ENCODE measurements at regions not wholly inside any gene's neighbourhood (a gene's known extent, or its start where the extent isn't known, plus 50 kb on each side); places are given as distances from the start of the nearest gene placed in this dataset.
A peak's percentile ranks its signal among the peaks of the same experiment; 100 is the strongest.

DNA sequence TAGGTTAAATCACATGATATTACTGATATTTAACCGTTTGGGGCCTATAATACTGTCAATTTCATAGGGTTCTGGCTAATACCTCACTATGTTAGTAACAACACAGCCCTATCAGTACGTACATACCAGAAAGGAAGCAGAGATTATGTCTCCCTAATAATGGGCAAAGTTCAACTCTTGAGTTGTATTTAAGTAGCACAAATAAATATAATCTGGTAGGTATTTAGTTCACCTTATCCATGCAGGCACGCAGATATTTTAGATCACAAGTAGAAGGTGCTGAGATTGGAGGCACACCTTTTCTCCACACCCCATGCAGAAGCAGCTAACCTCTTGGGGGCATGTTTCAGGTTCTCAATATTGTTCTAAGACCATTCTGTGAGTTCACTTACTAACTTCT is 118.9 kb downstream of the IRS1 start:
- DNase-seq, result no peak

DNA sequence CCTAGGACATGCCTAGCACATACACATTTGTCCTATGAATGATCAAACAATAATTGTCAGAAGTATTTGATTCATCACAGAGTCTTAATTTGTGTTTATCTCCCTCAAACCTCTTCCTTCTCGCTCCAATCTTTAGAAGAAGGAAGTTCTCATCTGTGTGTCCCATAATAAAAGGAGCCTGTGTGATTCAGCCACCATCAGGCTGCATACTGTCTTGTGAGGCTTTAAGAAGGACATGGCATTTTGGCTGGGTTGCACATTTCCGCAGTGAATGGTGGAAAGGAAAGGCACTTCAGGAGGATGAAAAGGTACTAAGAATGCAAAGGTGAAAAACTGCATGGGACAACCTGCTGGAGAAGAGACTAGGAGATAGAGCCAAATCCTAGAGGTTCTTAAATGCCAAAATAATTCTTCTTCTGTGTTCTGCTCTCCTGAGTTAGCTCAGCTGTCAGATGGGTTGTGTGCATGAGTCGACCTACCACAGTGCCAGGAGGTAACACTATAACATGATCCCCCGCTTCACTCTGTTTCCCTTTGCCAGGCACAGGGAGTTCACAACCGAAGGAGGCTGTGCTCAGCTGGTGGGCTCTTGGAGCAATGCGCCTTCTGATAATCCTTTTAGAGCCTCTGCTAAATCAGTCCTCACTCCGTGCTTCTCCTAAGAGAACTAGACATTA is 120.1 kb downstream of the IRS1 start:
- DNase-seq, result no peak

GRCh38 chr2:226678422-226678821 is 121.2 kb downstream of the IRS1 start:
- no peak for DNase-seq

DNA sequence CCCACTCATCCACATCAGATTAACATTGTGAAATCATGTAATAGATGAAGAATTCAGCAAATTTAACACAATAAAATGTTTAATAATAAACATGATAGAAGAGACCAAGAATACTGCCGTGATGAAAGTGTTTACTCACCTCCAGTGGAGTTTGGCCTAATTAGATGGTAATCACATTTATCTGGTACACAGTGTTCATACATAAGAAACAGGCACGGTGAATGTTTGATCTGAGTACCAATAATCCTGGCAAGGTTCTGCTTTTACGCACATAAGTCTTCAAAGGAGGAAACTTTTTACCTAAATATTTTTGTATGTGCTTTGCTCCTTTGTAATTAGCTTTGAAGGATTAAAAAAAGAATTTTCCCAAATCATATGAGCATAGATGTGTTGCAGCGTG is 122.5 kb downstream of the IRS1 start:
- DNase-seq, result no peak

DNA sequence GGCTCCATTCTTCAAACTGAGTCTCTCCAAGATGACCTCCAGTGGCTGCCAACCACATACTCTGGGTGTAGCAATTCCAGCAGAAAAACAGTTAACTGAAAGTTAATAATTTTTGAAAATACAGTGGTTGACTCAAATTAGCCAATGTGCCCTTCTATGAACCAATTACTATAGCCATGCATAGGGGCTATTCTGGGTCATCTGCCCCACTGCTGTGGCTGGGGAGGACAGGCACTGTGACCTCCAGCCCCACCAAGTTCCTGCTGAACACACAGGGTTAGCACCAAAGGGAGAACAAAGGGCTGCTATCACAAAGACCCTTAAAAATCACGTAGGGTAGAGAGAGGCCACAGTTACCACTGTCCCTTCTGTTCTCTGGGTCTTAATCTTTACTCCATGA is 123.0 kb downstream of the IRS1 start:
- no peak for DNase-seq

GRCh38 chr2:226674123-226674522 is 125.5 kb downstream of the IRS1 start:
- no peak for DNase-seq

- peak; percentile 18 for DNase-seq
Observed at GRCh38 chr2:226673314-226673723, 126.3 kb downstream of the IRS1 start.

DNA sequence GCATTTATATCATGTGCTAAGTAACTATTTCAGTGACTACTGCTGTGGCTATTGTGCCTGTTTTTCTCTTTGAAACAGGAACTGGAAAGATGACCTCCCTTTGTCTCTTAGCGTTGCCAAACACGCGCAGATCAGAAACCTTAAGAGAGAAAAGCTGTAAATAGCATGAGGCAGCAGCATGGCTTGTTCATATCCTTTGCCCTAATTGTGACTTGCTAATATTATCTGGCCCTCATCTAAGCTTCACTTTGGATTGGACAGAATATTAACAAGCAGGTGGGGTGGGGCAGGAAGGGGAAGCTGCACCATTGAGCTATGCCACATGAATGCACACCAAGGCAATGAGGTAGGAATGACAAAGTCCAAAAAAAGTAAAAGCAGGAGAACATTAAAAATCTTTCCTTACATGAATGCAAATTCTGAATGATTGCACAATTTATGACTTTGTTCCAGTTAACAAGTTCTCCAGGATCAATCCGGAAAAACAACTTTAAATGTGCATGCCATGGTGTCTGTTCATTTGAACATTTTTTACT is 128.4 kb downstream of the IRS1 start:
- no peak for DNase-seq

GRCh38 chr2:226669905-226670304 is 129.7 kb downstream of the IRS1 start:
- no peak for DNase-seq

- no peak for DNase-seq
Observed at GRCh38 chr2:226669249-226669648, 130.4 kb downstream of the IRS1 start.

DNA sequence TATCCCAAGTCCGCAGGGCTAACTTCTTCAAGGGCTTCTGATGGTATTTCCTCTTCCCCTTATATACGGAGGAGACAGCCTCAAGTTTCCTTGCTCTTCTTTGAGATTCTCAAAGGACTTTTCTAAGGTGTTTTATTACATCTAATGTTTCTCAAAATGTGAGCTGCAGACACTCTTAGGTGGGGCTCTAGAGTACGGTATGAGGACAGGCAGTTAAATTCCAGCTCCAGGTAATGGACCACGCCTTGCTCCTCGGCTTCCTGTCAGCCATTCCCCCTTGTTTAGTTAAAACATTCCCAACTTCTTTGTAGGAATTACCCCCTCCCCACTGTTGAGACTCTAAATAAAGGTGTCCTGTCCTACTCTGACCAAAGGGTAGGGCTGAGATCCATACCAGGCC is 131.9 kb downstream of the IRS1 start:
- DNase-seq, result no peak

GRCh38 chr2:226665306-226665831 is 134.3 kb downstream of the IRS1 start:
- DNase-seq, result no peak

- no peak for DNase-seq
Observed at GRCh38 chr2:226664661-226665060, 135.0 kb downstream of the IRS1 start.

- no peak for DNase-seq
Observed at GRCh38 chr2:226664140-226664539, 135.5 kb downstream of the IRS1 start.

DNA sequence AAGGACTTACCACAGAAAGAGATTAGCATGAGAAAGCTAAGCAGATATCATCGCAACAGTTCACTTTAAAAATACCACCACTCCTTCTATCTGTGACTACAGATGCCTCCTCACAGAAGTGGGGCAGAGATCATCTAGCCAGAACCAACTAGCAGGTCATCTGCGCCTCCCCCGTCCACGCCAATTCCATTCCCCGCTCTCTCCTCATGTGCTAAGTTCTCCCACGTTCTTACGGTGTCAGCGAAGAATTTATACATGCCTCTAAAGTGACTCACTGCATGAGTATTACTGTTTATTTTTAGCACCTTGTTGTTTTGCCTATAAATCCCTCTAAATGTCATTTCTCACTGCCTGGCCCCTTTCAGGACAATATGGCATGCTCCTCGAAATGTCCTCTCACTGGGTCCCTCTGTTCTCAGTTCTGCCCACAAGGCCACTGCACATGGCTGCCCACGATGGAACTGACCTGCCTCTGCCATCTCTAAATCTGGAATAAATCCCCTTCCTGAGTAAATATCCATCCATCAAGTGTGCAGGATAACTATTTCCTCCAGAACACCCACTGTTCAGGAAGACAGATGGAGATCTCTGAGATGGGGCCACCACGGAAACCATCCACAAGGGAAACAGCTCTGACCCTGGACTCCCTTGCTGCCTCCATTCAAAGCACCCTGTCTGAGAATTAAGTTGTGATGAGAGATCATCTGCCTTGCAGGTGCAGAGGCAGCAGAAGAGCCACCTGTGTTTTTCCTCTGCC is 137.7 kb downstream of the IRS1 start:
- peak; percentile 98 for DNase-seq

- DNase-seq, result peak; percentile 19
Observed at GRCh38 chr2:226660526-226660925, 139.1 kb downstream of the IRS1 start.

- DNase-seq, result no peak
Observed at GRCh38 chr2:226660124-226660523, 139.5 kb downstream of the IRS1 start.

- no peak for DNase-seq
Observed at GRCh38 chr2:226659410-226659809, 140.2 kb downstream of the IRS1 start.

DNA sequence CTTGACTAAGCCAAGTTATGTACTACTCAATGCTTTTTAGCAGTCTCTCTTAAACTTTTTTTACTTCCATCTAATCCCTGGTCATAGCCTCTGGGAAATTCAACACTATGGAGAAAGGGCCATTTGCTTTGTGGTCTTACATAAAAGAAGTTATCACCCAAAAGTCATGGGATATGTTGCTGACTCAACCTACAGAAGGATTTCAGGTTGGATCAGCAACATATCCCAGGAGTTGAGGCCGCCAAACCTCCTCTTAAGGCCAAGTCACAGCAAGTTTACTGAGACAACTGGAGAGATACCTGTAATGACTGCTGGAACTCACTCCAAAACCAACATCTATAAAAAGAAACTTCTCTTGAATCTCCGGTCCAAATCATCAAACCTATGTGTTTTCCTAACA is 141.1 kb downstream of the IRS1 start:
- DNase-seq, result no peak

GRCh38 chr2:226657340-226658053 is 142.1 kb downstream of the IRS1 start:
- DNase-seq, result no peak

GRCh38 chr2:226656367-226656766 is 143.3 kb downstream of the IRS1 start:
- DNase-seq, result peak; percentile 21

GRCh38 chr2:226655871-226656270 is 143.7 kb downstream of the IRS1 start:
- DNase-seq, result no peak

DNA sequence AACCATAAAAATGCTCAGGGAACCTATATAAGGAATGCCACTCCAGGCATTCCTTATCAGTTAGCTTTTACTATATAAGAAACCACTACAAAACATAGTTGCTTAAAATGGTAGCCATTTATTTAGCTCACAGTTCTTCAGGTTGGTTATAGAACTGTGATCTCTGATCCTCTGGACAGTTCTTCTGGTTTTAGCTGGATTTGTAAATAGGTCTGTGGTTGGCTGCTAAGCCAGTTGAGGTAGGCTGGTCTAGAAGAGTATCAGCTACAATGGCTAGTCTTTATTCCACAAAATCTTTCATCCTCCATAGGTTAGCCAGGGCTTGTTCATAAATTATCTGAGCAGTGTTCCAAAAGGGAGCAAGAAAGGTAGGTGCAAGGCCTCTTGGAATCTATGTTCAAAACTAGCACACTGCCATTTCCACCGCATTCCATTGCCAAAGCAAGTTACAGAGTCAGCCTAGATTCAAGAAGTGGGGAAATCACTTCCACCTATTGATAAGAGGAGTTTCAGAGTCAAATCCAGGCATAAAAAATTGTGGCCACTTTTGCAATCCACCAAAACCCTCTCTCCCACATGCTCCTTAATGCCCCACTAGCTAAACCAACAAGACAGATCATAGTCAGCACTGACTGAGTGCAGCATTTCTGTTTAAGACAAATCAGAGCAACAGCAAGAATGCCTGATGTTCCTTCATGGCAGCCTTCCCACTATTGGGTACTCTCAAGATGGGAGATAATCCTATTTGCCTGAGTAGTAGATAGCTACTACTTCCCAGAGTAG is 146.4 kb downstream of the IRS1 start:
- DNase-seq, result peak; percentile 36
